CD8-positive, alpha-beta memory T cell (primary cell): ENCODE measurements at regions not wholly inside any gene's neighbourhood (a gene's known extent, or its start where the extent isn't known, plus 50 kb on each side); places are given as distances from the start of the nearest gene placed in this dataset.
A peak's percentile ranks its signal among the peaks of the same experiment; 100 is the strongest.

Source experiments
- CTCF ChIA-PET: fragments of 350-600 bp; sonication (Branson Sonifier 250); formaldehyde crosslinking; loops from one replicate; lab custom pipeline; 2021; ENCODE audit warnings: antibody characterized with exemption; lab: Charles Lee
- POLR2A ChIA-PET: fragments of 350-600 bp; sonication (Branson Sonifier 250); formaldehyde crosslinking; loops from one replicate; lab custom pipeline; 2021; ENCODE audit warnings: antibody characterized with exemption; lab: Charles Lee
- DNase-seq, 5 donors: peaks; one replicate each; pipeline versions ENCODE4 v3.0.0 to v3.0.0-alpha.2; 2020 to 2022; ENCODE audit warnings: mixed read lengths in 1 of 5
- H3K27ac ChIP-seq: one replicate; pipeline ENCODE4 v1.7.0; 2013; ENCODE audit warnings: low read depth, mild to moderate bottlenecking, low read length, moderate library complexity
- H3K27me3 ChIP-seq: 2 replicates; pipeline ENCODE4 v1.7.0; 2013; ENCODE audit warnings: low read length, mild to moderate bottlenecking; ENCODE audit not compliant: insufficient read depth, poor library complexity, severe bottlenecking
- H3K36me3 ChIP-seq: 2 replicates; pipeline ENCODE4 v1.7.0; 2013; ENCODE audit warnings: mild to moderate bottlenecking, low read length, moderate library complexity; ENCODE audit not compliant: insufficient read depth
- H3K4me1 ChIP-seq: 2 replicates; pipeline ENCODE4 v1.7.0; 2013; ENCODE audit warnings: mild to moderate bottlenecking, low read length, moderate library complexity; ENCODE audit not compliant: insufficient read depth
- H3K4me3 ChIP-seq: 2 replicates; pipeline ENCODE4 v1.7.0; 2013; ENCODE audit warnings: mild to moderate bottlenecking, low read length
- H3K9me3 ChIP-seq: 2 replicates; pipeline ENCODE4 v1.7.0; 2013; ENCODE audit warnings: mild to moderate bottlenecking, low read length
- H3K27ac Mint-ChIP-seq, 8 donors: one replicate each; pipeline ENCODE4 v1.8.0; 2020 to 2021; ENCODE audit warnings: mixed read lengths in 8 of 8, mild to moderate bottlenecking in 6 of 8, inconsistent platforms in 3 of 8, moderate library complexity in 3 of 8
- H3K27me3 Mint-ChIP-seq, 2 donors: one replicate each; pipeline ENCODE4 v1.8.0; 2020 to 2021; ENCODE audit warnings: mixed read lengths in 2 of 2, mild to moderate bottlenecking in 1 of 2, moderate library complexity in 1 of 2
- H3K36me3 Mint-ChIP-seq, 3 donors: one replicate each; pipeline ENCODE4 v1.8.0; 2020 to 2021; ENCODE audit warnings: mixed read lengths in 3 of 3, inconsistent platforms in 1 of 3, mild to moderate bottlenecking in 1 of 3
- H3K4me1 Mint-ChIP-seq, 3 donors: one replicate each; pipeline ENCODE4 v1.8.0; 2020 to 2021; ENCODE audit warnings: mixed read lengths in 3 of 3, inconsistent platforms in 1 of 3, mild to moderate bottlenecking in 1 of 3
- H3K4me3 Mint-ChIP-seq, 7 donors: one replicate each; pipeline ENCODE4 v1.8.0; 2020 to 2021; ENCODE audit warnings: mixed read lengths in 7 of 7, mild to moderate bottlenecking in 6 of 7, moderate library complexity in 4 of 7, inconsistent platforms in 2 of 7
- H3K9me3 Mint-ChIP-seq, 5 donors: one replicate each; pipeline ENCODE4 v1.8.0; 2020 to 2022; ENCODE audit warnings: mixed read lengths in 5 of 5, mild to moderate bottlenecking in 3 of 5, moderate library complexity in 2 of 5, inconsistent platforms in 1 of 5

DNA sequence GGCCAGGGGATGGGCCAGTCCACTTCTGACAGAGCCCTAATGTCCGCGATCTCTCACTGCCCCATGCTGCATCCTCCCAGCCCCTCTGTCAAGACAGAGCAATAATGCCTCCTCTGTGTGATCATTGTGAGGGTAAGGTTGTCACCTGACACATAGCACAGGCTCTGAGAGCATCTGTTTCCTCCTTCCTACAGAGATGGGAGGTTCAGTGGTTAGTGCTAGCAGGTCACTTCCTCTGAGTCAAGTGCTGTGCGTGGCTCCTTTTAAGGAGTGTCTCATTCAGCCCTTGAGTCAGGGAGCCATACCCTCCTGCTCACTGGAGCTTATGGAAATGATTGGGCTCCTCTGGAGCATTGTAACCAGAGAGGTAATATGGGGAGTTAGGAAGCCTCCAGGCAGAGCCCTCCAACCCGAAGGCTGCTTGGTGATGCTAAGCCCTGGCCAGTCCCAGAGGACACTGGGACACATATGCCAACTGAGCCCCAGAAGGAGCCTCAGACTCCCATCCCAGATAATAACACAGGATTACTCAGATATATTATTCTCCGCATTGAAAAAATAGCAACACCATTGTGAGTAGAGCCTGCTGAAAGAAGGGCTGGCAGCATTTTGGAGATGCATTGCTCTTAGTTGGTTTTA is 189.0 kb downstream of the GALNT1 start:
- H3K36me3 Mint-ChIP-seq = no peaks in the 10 kb centered on the region
- no peak overlapping the region for H3K4me3 Mint-ChIP-seq
- Histone ChIP-seq H3K36me3 (no peaks in the 10 kb centered on the region), H3K9me3 (no peaks in the 10 kb centered on the region), H3K4me3 (no peak overlapping the region), H3K27me3 (no peaks in the 10 kb centered on the region), H3K4me1 (no peaks in the 10 kb centered on the region), H3K27ac (no peak overlapping the region)
- no peak for DNase-seq
- no peak overlapping the region for H3K27ac Mint-ChIP-seq
- POLR2A ChIA-PET = no interaction called here
- peaks cover 13 to 20% of the 10 kb centered on the region in 2 donors for H3K27me3 Mint-ChIP-seq
- CTCF ChIA-PET = no interaction called here
- peaks cover 0 to under 1% (median 0%) of the 10 kb centered on the region in 5 donors for H3K9me3 Mint-ChIP-seq
- no peaks in the 10 kb centered on the region for H3K4me1 Mint-ChIP-seq

DNA sequence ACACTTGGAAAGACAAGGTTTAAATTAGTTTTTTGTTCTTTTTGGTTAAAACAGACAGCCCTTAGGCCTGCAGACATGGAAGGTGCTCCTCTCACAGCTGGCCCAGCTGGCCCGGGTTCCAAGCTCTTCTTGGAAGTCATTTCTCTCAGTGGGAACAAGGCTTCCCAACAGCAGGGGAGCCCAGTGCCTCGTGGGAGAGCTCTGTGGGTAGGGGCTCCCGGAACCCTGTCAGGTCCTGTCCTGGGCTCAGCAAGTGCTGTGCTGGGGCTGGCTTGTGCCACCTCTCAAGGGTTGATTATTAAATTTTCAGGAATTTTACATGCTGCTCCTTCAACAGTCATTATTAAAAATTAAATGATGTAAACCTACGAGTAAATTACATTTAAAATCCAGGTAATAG is 189.6 kb downstream of the GALNT1 start:
- Mint-ChIP-seq H3K4me1 (no peaks in the 10 kb centered on the region), H3K9me3 (no peaks in the 10 kb centered on the region), H3K27ac (no peak overlapping the region), H3K4me3 (no peak overlapping the region), H3K27me3 (peaks cover 13 to 24% of the 10 kb centered on the region in 2 donors), H3K36me3 (no peaks in the 10 kb centered on the region)
- H3K27ac ChIP-seq = no peak overlapping the region
- no peaks in the 10 kb centered on the region for H3K27me3 ChIP-seq
- H3K4me1 ChIP-seq = no peaks in the 10 kb centered on the region
- no peaks in the 10 kb centered on the region for H3K9me3 ChIP-seq
- CTCF ChIA-PET = no interaction called here
- DNase-seq = no peak
- no peaks in the 10 kb centered on the region for H3K36me3 ChIP-seq
- no peak overlapping the region for H3K4me3 ChIP-seq
- POLR2A ChIA-PET = no interaction called here

DNA sequence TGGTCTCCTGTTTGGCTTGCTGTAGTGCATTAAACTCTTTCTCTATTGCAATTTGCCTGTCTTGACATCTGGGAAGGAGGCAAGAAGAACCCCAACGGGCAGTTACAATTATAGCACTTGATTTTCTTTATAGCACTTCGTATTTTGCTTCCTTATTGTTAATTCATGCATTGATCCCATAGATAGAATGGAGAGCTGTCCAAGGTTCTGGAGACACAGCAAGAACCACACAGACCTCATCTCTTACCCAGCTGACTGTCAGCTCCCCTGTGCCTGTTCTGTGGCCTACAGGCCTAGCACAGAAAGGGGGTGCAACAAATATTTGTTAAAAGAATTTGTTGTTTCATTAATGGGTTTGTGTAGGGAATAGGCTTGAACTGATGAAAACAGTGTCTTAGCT is 194.3 kb downstream of the GALNT1 start:
- H3K36me3 Mint-ChIP-seq = no peaks in the 10 kb centered on the region
- H3K4me3 Mint-ChIP-seq = no peak overlapping the region
- Histone ChIP-seq H3K27ac (no peak overlapping the region), H3K4me3 (no peak overlapping the region), H3K9me3 (no peaks in the 10 kb centered on the region), H3K4me1 (no peaks in the 10 kb centered on the region), H3K27me3 (no peaks in the 10 kb centered on the region), H3K36me3 (no peaks in the 10 kb centered on the region)
- H3K4me1 Mint-ChIP-seq = no peaks in the 10 kb centered on the region
- no peak overlapping the region for H3K27ac Mint-ChIP-seq
- no peaks in the 10 kb centered on the region for H3K9me3 Mint-ChIP-seq
- no peak for DNase-seq
- CTCF ChIA-PET = no interaction called here
- peaks cover 13 to 39% of the 10 kb centered on the region in 2 donors for H3K27me3 Mint-ChIP-seq
- POLR2A ChIA-PET = no interaction called here

DNA sequence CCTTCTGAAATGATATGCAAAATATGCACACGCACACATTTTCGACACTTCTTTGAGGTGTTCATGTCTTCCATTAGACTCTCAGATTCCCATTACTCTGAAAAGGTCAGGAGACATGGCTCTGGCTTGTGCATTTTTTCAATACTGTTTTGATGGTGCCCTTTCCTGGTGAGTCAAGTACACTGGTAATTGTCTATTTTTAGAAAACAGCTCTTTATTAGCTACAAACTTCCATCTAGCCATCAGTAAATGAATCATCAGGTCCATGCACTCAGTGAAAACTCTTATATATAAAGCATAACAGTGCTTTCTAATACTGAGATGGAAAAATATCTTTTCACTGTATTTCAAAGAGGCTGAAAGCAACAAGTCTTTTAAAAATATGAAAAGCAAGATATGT is 194.9 kb downstream of the GALNT1 start:
- H3K4me1 ChIP-seq = no peaks in the 10 kb centered on the region
- POLR2A ChIA-PET = no interaction called here
- Mint-ChIP-seq H3K9me3 (no peaks in the 10 kb centered on the region), H3K4me1 (no peaks in the 10 kb centered on the region), H3K27ac (no peak overlapping the region), H3K4me3 (no peak overlapping the region), H3K36me3 (no peaks in the 10 kb centered on the region), H3K27me3 (peaks cover 13 to 43% of the 10 kb centered on the region in 2 donors)
- no peaks in the 10 kb centered on the region for H3K9me3 ChIP-seq
- CTCF ChIA-PET = no interaction called here
- no peak for DNase-seq
- no peak overlapping the region for H3K27ac ChIP-seq
- no peaks in the 10 kb centered on the region for H3K36me3 ChIP-seq
- H3K27me3 ChIP-seq = no peaks in the 10 kb centered on the region
- H3K4me3 ChIP-seq = no peak overlapping the region

DNA sequence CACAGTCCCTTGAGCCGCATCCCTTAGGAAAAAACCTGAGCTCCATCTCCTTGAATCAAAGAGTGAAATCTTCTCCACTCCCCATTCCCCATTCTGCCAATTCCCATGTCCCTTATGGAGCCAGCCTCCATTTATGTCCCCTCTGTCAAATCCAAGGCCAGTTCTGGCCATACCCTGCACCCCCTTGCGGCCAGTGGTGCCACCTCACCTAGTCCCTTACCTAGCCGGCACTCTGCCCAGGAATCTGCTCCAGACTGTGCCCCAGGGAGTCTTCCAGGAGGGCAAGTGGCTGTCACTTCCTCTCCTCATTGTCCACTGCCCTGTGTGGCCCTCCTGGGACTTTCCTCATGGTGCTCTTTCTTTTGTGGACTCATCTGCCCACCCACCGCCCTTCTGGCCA is 195.4 kb upstream of the RMP24 start:
- no peaks in the 10 kb centered on the region for H3K4me1 ChIP-seq
- H3K9me3 ChIP-seq = no peaks in the 10 kb centered on the region
- no peak overlapping the region for H3K27ac ChIP-seq
- H3K27me3 ChIP-seq = no peaks in the 10 kb centered on the region
- Mint-ChIP-seq H3K4me3 (no peak overlapping the region), H3K9me3 (no peaks in the 10 kb centered on the region), H3K27me3 (peaks cover 13 to 43% of the 10 kb centered on the region in 2 donors), H3K36me3 (no peaks in the 10 kb centered on the region), H3K4me1 (no peaks in the 10 kb centered on the region), H3K27ac (no peak overlapping the region)
- H3K4me3 ChIP-seq = no peak overlapping the region
- POLR2A ChIA-PET = no interaction called here
- no peak for DNase-seq
- no peaks in the 10 kb centered on the region for H3K36me3 ChIP-seq
- CTCF ChIA-PET = no interaction called here

DNA sequence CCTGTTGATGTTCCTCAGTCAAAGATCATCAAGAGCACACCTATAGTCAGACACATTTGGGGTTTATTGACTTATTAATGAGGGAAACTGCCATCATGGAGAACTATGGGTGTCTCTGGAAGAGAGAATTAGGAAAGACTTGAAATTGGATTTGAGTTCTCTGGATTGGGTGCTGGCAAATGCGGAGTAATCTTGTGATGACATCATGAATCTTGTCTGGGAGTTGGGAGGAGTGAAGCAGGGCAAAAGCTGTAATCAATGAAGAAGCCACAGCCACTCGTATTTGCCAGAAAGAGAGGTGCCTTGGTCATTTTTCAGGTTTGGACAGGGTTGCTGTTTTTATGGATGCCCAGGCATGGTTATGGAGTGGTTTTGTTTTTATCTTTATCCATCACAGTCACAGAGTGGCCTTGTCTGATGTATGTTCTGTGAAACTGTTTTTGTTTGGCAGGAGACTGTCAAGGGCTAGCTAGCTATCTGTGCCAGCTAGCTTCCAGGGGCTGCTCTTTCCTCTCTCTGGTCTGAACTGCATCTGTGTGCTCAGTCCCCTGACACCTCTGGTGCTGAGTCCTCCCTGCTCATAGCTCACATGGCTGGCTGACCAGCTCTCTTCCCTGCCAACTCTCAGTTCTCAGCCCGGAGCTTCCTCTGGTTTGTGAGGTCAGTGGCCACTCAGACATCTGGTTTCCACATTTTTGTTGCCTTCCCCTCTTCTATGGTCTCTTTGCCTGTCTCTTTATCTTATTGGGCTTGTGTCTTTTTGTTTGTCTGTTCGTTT is 193.4 kb upstream of the RMP24 start:
- H3K27me3 ChIP-seq = no peaks in the 10 kb centered on the region
- ChIA-PET POLR2A (no interaction called here), CTCF (no interaction called here)
- no peaks in the 10 kb centered on the region for H3K36me3 ChIP-seq
- no peaks in the 10 kb centered on the region for H3K9me3 ChIP-seq
- H3K4me1 Mint-ChIP-seq = no peaks in the 10 kb centered on the region
- no peak overlapping the region for H3K27ac ChIP-seq
- DNase-seq = no peak
- no peak overlapping the region for H3K4me3 ChIP-seq
- H3K9me3 Mint-ChIP-seq = no peaks in the 10 kb centered on the region
- no peaks in the 10 kb centered on the region for H3K4me1 ChIP-seq
- no peak overlapping the region for H3K4me3 Mint-ChIP-seq
- peaks cover 16 to 50% of the 10 kb centered on the region in 2 donors for H3K27me3 Mint-ChIP-seq
- H3K36me3 Mint-ChIP-seq = no peaks in the 10 kb centered on the region
- peak overlapping the region in 1 of 8 donors; percentile 74 for H3K27ac Mint-ChIP-seq

DNA sequence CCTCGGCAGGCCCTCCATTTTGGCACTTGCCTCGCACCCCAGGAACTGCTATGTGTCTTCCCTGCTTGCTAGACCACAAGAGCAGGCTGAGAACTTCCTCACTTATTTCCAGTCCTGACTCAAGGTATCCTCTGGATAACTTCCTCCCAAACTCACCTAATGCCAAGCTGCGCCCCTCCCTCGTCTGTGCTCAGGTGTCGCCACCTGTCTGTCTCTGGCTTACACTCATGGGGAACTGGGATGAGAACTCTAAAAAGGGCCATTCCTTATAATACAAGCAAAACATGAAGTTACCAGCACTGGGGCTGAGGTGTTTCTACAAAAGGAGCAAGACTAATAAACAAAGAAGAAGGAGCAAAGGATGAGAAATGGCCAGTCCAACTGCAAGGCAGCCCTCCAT is 191.5 kb upstream of the RMP24 start:
- Mint-ChIP-seq H3K4me3 (no peak overlapping the region), H3K27me3 (peaks cover 7 to 36% of the 10 kb centered on the region in 2 donors), H3K27ac (no peak overlapping the region), H3K4me1 (no peaks in the 10 kb centered on the region), H3K36me3 (no peaks in the 10 kb centered on the region), H3K9me3 (no peaks in the 10 kb centered on the region)
- no peak for DNase-seq
- H3K4me3 ChIP-seq = no peak overlapping the region
- ChIA-PET POLR2A (no interaction called here), CTCF (no interaction called here)
- H3K36me3 ChIP-seq = no peaks in the 10 kb centered on the region
- H3K27me3 ChIP-seq = no peaks in the 10 kb centered on the region
- no peak overlapping the region for H3K27ac ChIP-seq
- no peaks in the 10 kb centered on the region for H3K9me3 ChIP-seq
- H3K4me1 ChIP-seq = no peaks in the 10 kb centered on the region

DNA sequence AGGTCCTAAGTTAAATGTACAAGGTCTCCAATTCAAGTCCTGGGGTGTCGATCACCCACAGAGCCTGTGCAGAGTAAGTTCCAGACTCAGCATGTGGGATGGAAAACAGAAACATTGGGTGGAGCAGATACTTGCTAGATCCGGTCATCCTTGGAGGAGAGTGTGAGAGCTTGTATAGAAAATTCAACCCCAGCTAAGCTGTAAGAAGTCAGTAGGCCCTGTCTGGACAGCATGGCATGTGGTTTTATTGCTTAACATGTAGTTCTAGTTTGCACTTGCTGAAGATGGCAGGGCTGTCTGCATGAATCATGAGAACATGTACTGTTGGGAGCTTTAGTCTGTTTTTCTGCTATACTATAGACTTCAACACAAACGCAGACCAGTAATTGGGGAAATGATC is 189.6 kb upstream of the RMP24 start:
- POLR2A ChIA-PET = no interaction called here

More for the DNA sequence above, 189.6 kb upstream of the RMP24 start:
- Mint-ChIP-seq H3K27ac (no peak overlapping the region), H3K9me3 (no peaks in the 10 kb centered on the region), H3K4me3 (no peak overlapping the region), H3K27me3 (peaks cover 7 to 42% of the 10 kb centered on the region in 2 donors), H3K4me1 (no peaks in the 10 kb centered on the region), H3K36me3 (no peaks in the 10 kb centered on the region)
- Histone ChIP-seq H3K27me3 (no peaks in the 10 kb centered on the region), H3K27ac (no peak overlapping the region), H3K4me3 (no peak overlapping the region), H3K9me3 (no peaks in the 10 kb centered on the region), H3K4me1 (no peaks in the 10 kb centered on the region), H3K36me3 (no peaks in the 10 kb centered on the region)
- DNase-seq = no peak
- CTCF ChIA-PET = no interaction called here
